ENCODE measurements at regions not wholly inside any gene's neighbourhood (a gene's known extent, or its start where the extent isn't known, plus 50 kb on each side); places are given as distances from the start of the nearest gene placed in this dataset.

DNA sequence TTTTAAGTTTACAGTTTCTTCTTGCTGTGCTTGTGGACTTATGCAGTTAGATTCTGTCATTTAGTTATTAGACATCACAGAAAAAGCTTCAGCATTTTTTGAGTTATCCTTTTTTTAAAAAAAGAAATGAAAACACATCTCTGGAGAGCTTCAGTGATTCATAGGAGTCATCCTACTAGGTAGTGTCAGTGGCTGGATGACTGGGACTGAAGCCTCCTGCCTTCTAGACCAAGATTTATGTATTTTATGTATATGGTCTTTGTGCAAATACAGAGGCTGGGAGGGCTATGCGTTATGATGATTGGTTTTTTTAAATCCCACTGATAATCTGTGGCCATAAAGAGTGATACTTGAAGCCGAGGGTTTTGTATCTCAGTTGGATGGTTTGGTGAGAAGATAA lies 125.9 kb upstream of the JAG1 start:
- TF ChIP-seq POLR2AphosphoS5 (IDR thresholded peaks at IDR 0.05; ENCODE audit: low read depth, low read length) (no peak), POLR2A (IDR thresholded peaks at IDR 0.05; ENCODE audit: low read depth, low read length) (no peak), SPI1 (IDR thresholded peaks at IDR 0.05; ENCODE audit: low read depth, low read length) (no peak), POU2F2 (IDR thresholded peaks at IDR 0.05; ENCODE audit: low read depth, low read length) (no peak), TAF1 (IDR thresholded peaks at IDR 0.05; ENCODE audit: low read depth, low read length) (no peak)
- DNase-seq (ENCODE audit: insufficient read length, low spot score) (no peak), FAIRE-seq (no peak)

DNA sequence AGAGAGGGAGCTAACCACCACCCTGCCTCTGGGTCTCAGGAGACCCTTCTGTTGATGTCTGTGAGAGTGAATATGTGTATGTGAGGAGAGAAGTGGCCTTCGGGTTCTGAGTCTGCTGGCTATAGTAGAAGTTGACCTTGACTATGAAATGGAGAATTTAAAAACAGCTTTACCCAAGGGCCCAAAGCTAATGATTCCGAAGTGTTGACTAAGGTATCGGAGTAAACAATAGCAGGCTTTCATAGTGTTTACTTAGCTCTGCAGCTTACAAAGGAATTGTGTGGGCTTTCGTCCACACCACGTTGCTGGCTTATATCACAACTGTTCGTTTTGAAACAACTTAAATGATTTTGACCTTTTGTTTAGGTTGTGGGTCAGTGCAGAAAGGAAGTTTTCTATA lies 126.5 kb upstream of the JAG1 start:
- FAIRE-seq = no peak
- TF ChIP-seq POU2F2 (IDR thresholded peaks at IDR 0.05; ENCODE audit: low read depth, low read length) (no peak), PAX5 (IDR thresholded peaks at IDR 0.05; ENCODE audit: insufficient read depth, low read length, severe bottlenecking) (no peak), POLR2AphosphoS5 (IDR thresholded peaks at IDR 0.05; ENCODE audit: low read depth, low read length) (no peak), POLR2A (IDR thresholded peaks at IDR 0.05; ENCODE audit: low read depth, low read length) (no peak), TAF1 (IDR thresholded peaks at IDR 0.05; ENCODE audit: low read depth, low read length) (no peak), SPI1 (IDR thresholded peaks at IDR 0.05; ENCODE audit: low read depth, low read length) (no peak)
- no peak for DNase-seq (ENCODE audit: insufficient read length, low spot score)

DNA sequence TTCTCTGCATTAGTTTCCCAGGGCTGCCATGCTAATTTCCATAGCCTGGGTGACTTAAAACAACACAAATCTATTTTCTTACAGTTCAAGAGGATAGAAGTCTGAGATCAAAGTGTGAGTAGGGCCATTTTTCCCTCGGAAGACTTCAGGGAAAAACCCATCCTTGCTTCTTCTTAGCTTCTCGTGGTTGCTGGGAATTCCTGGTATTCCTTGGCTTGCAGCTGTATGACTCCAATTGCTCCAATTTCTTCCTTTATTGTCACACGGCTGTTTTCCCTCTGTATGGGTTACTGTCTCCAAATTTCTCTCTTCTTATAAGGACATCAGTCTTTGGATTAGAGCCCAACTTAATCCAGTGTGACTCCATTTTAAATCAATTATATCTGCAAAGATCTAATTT lies 128.4 kb upstream of the JAG1 start:
- TF ChIP-seq SPI1 (IDR thresholded peaks at IDR 0.05; ENCODE audit: low read depth, low read length) (no peak), POU2F2 (IDR thresholded peaks at IDR 0.05; ENCODE audit: low read depth, low read length) (no peak), TAF1 (IDR thresholded peaks at IDR 0.05; ENCODE audit: low read depth, low read length) (no peak), POLR2AphosphoS5 (IDR thresholded peaks at IDR 0.05; ENCODE audit: low read depth, low read length) (no peak), PAX5 (IDR thresholded peaks at IDR 0.05; ENCODE audit: insufficient read depth, low read length, severe bottlenecking) (no peak), POLR2A (IDR thresholded peaks at IDR 0.05; ENCODE audit: low read depth, low read length) (no peak)
- DNase-seq (ENCODE audit: insufficient read length, low spot score) (no peak), FAIRE-seq (no peak)

DNA sequence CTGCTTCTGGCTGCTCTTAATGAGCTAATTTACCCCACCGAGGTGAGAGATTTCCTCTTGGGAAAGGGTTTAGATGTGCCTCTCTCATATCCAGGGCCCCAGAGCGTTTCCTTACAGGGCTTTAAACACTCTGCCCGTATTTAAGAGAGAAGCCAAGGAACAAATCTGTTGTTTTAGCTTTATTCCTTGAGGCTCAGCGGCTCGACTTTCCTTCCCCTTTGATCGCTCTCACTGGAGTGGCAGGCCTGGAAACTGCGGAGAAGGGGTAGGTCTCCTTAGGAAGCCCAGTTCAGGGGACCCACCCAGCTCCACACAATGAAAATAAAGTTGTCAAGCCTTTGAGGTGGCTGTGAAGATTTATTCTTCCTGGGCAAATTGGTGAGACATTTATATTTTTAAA lies 132.0 kb upstream of the JAG1 start:
- FAIRE-seq (no peak), DNase-seq (ENCODE audit: insufficient read length, low spot score) (no peak)
- no peak for TF ChIP-seq PAX5 (IDR thresholded peaks at IDR 0.05; ENCODE audit: insufficient read depth, low read length, severe bottlenecking)
- TF ChIP-seq POLR2AphosphoS5 (IDR thresholded peaks at IDR 0.05; ENCODE audit: low read depth, low read length) = no peak
- TF ChIP-seq POLR2A (IDR thresholded peaks at IDR 0.05; ENCODE audit: low read depth, low read length) = no peak
- no peak for TF ChIP-seq POU2F2 (IDR thresholded peaks at IDR 0.05; ENCODE audit: low read depth, low read length)
- TF ChIP-seq SPI1 (IDR thresholded peaks at IDR 0.05; ENCODE audit: low read depth, low read length) = no peak
- TF ChIP-seq TAF1 (IDR thresholded peaks at IDR 0.05; ENCODE audit: low read depth, low read length) = no peak

DNA sequence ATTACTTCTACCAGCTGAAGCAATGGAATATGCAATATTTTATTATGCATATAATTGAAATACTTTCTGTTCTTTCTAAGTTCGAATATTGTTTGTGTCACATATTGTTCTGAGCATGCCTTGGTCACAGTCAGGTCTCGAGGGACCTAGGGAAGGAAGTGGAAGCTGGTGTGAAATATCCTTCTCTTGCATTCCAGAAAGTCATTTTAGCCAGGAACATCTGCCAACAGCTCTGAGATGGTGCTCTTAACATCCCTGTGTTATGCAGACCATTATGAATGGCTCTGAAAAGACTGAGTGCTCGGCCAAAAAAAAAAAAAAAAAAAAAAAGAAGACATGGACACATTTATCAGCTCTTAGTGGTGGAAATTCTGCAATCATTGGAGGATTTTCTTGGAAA lies 132.7 kb upstream of the JAG1 start:
- no peak for DNase-seq (ENCODE audit: insufficient read length, low spot score)
- FAIRE-seq = no peak
- TF ChIP-seq PAX5 (IDR thresholded peaks at IDR 0.05; ENCODE audit: insufficient read depth, low read length, severe bottlenecking) (no peak), POLR2AphosphoS5 (IDR thresholded peaks at IDR 0.05; ENCODE audit: low read depth, low read length) (no peak), POLR2A (IDR thresholded peaks at IDR 0.05; ENCODE audit: low read depth, low read length) (no peak), TAF1 (IDR thresholded peaks at IDR 0.05; ENCODE audit: low read depth, low read length) (no peak), POU2F2 (IDR thresholded peaks at IDR 0.05; ENCODE audit: low read depth, low read length) (no peak), SPI1 (IDR thresholded peaks at IDR 0.05; ENCODE audit: low read depth, low read length) (no peak)

DNA sequence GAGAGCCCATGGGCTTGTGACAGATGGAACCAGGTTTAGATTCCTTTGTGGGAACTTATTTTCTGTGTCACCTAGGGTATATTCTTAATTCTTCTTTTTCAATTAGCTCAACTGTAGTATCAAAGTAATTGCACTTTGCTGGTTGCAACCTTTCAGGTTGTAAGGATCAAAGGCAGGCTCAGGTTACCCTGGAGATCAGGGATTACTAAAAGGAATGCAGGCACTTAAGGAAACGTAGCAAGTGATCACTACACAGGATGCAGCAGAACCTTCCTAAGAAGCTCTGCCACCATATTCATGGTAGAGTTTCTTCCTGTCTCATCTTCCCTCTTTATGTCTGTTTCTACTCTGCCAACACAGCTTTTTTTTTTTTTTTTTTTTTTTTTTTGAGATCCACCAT lies 133.2 kb upstream of the JAG1 start:
- DNase-seq (ENCODE audit: insufficient read length, low spot score) (no peak), FAIRE-seq (no peak)
- no peak for TF ChIP-seq POLR2AphosphoS5 (IDR thresholded peaks at IDR 0.05; ENCODE audit: low read depth, low read length)

DNA sequence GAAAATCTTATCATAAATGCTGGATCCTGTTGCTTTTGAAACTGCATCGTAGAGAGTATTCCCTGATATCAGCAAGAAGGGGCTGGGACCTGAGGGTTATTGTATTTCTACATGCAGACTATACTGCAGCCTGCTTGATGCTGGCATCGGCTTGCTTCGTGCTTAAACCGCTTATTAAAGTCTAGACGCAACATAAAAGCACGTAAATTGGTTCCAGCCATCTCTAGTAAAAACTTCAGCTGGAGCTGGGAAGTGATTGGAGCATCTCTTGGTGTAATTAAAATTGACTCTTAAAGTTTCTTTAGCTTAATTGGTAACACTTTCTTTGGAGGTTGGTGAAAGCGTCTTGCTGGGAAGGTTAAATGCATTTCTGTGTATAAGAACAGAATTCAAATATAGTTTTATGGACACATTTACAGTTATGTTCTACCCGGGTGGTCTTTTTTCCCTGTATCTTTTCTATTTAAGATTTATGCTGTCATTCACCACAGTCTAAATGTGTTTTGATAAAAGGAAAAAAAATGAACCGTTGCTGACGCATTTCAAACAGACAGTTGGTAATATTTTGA lies 139.0 kb upstream of the JAG1 start:
- no peak for DNase-seq (ENCODE audit: insufficient read length, low spot score)
- FAIRE-seq = no peak
- no peak for TF ChIP-seq PAX5 (IDR thresholded peaks at IDR 0.05; ENCODE audit: insufficient read depth, low read length, severe bottlenecking)
- no peak for TF ChIP-seq SPI1 (IDR thresholded peaks at IDR 0.05; ENCODE audit: low read depth, low read length)
- TF ChIP-seq TAF1 (IDR thresholded peaks at IDR 0.05; ENCODE audit: low read depth, low read length) = no peak
- TF ChIP-seq POLR2A (IDR thresholded peaks at IDR 0.05; ENCODE audit: low read depth, low read length) = no peak
- no peak for TF ChIP-seq POU2F2 (IDR thresholded peaks at IDR 0.05; ENCODE audit: low read depth, low read length)
- no peak for TF ChIP-seq POLR2AphosphoS5 (IDR thresholded peaks at IDR 0.05; ENCODE audit: low read depth, low read length)

DNA sequence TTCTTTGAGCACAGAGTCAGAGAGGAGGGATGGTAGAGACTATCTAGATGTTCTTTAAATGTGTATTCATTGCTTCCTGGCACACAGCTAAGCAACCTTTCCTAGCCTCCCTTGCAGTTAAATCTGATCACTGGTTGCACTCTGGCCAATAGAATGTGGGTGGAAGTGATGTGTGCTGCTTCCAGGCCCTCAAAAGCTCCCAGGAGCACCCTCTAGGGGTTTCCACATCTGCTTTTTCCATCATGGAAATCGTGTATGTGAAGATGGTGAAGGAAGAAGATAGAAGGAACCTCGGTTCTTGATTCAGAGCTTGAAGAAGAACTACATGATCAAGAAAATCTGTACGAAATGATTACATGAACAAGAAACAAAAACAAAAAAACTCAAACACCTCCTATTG lies 149.8 kb upstream of the JAG1 start:
- DNase-seq (ENCODE audit: insufficient read length, low spot score) (no peak), FAIRE-seq (no peak)
- TF ChIP-seq POLR2A (IDR thresholded peaks at IDR 0.05; ENCODE audit: low read depth, low read length) (no peak), SPI1 (IDR thresholded peaks at IDR 0.05; ENCODE audit: low read depth, low read length) (no peak), PAX5 (IDR thresholded peaks at IDR 0.05; ENCODE audit: insufficient read depth, low read length, severe bottlenecking) (no peak), POLR2AphosphoS5 (IDR thresholded peaks at IDR 0.05; ENCODE audit: low read depth, low read length) (no peak), POU2F2 (IDR thresholded peaks at IDR 0.05; ENCODE audit: low read depth, low read length) (no peak)

DNA sequence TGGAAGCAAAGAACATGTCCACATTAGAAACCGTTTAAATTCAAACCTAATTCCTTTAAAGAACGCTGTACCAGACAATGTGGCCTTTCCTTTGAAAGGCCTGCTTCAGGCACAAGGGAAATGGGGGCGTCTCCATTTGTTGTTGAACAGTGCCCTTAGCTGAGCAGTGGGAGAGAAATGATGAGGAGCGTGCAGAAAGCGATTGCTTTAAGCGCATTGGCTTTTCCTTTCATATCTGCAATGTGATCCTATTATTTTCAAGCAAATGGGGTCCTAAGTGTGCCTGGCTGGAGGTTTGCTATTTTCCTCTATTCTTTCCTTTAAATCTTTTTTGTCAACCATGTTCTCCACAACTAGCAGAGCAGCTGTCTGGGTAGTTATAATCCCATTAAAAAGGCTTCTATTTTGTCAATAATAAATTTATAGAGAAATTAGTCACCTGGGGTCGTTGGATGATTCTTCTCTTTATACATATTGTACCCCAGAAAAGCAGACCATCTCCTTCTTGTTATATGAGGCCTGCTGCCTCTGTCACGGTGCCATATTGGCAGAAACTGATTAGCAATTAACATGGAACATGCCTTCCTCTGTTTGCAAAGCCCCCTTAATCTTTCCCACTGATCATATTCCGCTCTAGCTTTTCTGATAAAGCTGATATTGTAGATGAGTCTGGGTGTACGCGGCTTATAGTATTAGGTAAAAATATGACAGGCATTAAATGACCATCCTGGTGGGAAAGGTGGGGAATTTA lies 151.1 kb upstream of the JAG1 start:
- DNase-seq (ENCODE audit: insufficient read length, low spot score) (no peak), FAIRE-seq (no peak)
- TF ChIP-seq POLR2AphosphoS5 (IDR thresholded peaks at IDR 0.05; ENCODE audit: low read depth, low read length) = no peak
- no peak for TF ChIP-seq PAX5 (IDR thresholded peaks at IDR 0.05; ENCODE audit: insufficient read depth, low read length, severe bottlenecking)
- TF ChIP-seq POLR2A (IDR thresholded peaks at IDR 0.05; ENCODE audit: low read depth, low read length) = no peak

DNA sequence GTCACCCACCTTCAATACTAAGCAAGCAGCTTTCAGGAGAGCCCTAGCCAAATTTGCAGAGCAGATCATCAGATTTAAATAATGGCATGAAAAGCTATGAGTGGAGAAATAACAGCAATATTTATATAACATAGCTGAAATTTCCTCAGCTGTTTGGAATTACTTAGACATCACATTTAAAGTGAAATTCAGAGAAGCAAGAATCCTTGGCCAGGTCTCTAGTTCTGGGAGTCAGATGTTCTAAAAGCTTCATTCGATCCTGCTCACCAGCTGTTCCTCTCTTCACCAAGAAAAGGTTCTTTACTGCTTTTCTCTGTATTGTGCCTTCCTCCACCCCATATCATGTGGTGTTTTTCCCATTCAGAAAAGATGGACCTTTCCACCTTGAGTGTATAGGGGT lies 152.3 kb upstream of the JAG1 start:
- no peak for TF ChIP-seq POLR2A (IDR thresholded peaks at IDR 0.05; ENCODE audit: low read depth, low read length)
- TF ChIP-seq POLR2AphosphoS5 (IDR thresholded peaks at IDR 0.05; ENCODE audit: low read depth, low read length) = no peak
- TF ChIP-seq TAF1 (IDR thresholded peaks at IDR 0.05; ENCODE audit: low read depth, low read length) = no peak
- TF ChIP-seq SPI1 (IDR thresholded peaks at IDR 0.05; ENCODE audit: low read depth, low read length) = no peak
- no peak for TF ChIP-seq PAX5 (IDR thresholded peaks at IDR 0.05; ENCODE audit: insufficient read depth, low read length, severe bottlenecking)
- no peak for TF ChIP-seq POU2F2 (IDR thresholded peaks at IDR 0.05; ENCODE audit: low read depth, low read length)
- FAIRE-seq (no peak), DNase-seq (ENCODE audit: insufficient read length, low spot score) (no peak)
